K562 (cell line): ENCODE measurements at regions not wholly inside any gene's neighbourhood (a gene's known extent, or its start where the extent isn't known, plus 50 kb on each side); places are given as distances from the start of the nearest gene placed in this dataset.

Source experiments
- ATAC-seq: fragments of 200-7000 bp; cut with Tn5 transposase; 3 replicates; pipeline ENCODE4 v1.9.1; 2020; ENCODE audit warnings: moderate library complexity
- BruUV-seq: library from RNA; stranded (reverse); fragments of 400-500 nt; replicated peaks from 2 replicates; lab custom pipeline; 2021; lab: Mats Ljungman, UMichigan
- CTCF ChIA-PET: fragments of 300-600 bp; formaldehyde crosslinking; extraction: SDS; loops from one replicate; lab custom pipeline; 2021; ENCODE audit warnings: low intra/inter-chr PET ratio; lab: Yijun Ruan, JAX
- POLR2A ChIA-PET: fragments of 300-600, 350-650 bp; sonication (Branson Sonifier 250); formaldehyde crosslinking; extraction: SDS; loops from one replicate; lab custom pipeline; 2021; ENCODE audit warnings: antibody characterized with exemption, inconsistent platforms; lab: Yijun Ruan, JAX
- DNase-seq, 4 experiments: peaks; one replicate each; pipeline versions ENCODE4 v3.0.0 to v3.0.0-alpha.2; 2011 to 2018; ENCODE audit warnings: low spot score in 3 of 4, mixed read lengths in 3 of 4; ENCODE audit errors: extremely low read depth in 1 of 4
- FAIRE-seq: peaks from 2 replicates; lab custom pipeline; 2011; peaks lifted over from hg19 to GRCh38; lab: Jason Lieb, UNC
- H2AFZ ChIP-seq: 2 replicates; pipeline ENCODE4 v1.6.0; 2011; ENCODE audit warnings: low read depth, low read length, control low read depth, inconsistent platforms
- H3K27ac ChIP-seq: fragments of 200-600 bp; 3 replicates; pipeline ENCODE4 v1.8.0; 2011; ENCODE audit warnings: low read depth, mild to moderate bottlenecking, control low read depth, inconsistent platforms, low read length, moderate library complexity, mixed read lengths; ENCODE audit errors: extremely low read depth
- H3K27me3 ChIP-seq, 2 experiments: fragments of 300-600 bp in 1 of 2; 2 replicates in 1 of 2; 3 replicates in 1 of 2; pipeline versions ENCODE4 v1.6.0 to v1.8.0; 2011; ENCODE audit warnings: inconsistent platforms in 2 of 2, low read length in 2 of 2, mild to moderate bottlenecking in 1 of 2, mixed read lengths in 1 of 2, moderate library complexity in 1 of 2; ENCODE audit not compliant: control insufficient read depth in 2 of 2, insufficient read depth in 2 of 2
- H3K36me3 ChIP-seq: fragments of 300-600 bp; 3 replicates; pipeline ENCODE4 v1.8.0; 2011; ENCODE audit warnings: mild to moderate bottlenecking, low read length, inconsistent platforms; ENCODE audit not compliant: control insufficient read depth, insufficient read depth
- H3K4me1 ChIP-seq, 2 experiments: fragments of 200-600 bp in 1 of 2; replicated peaks in 1 of 2; 2 replicates in 1 of 2; 3 replicates in 1 of 2; pipeline versions ENCODE4 v1.5.1 to v1.8.0; 2011; ENCODE audit warnings: inconsistent platforms in 2 of 2, low read length in 2 of 2, mild to moderate bottlenecking in 1 of 2, mixed read lengths in 1 of 2, moderate library complexity in 1 of 2; ENCODE audit not compliant: control insufficient read depth in 2 of 2, insufficient read depth in 2 of 2
- H3K4me2 ChIP-seq: 2 replicates; pipeline ENCODE4 v1.6.1; 2011; ENCODE audit warnings: low read length, control low read depth, inconsistent platforms, mixed read lengths; ENCODE audit not compliant: insufficient read depth
- H3K4me3 ChIP-seq: fragments of 200-600 bp; sonication (generic), shearing (Covaris generic); 2 replicates; pipeline ENCODE4 v1.5.1; 2016; ENCODE audit warnings: control low read depth, inconsistent platforms
- H3K79me2 ChIP-seq: fragments of 200-600 bp; 3 replicates; pipeline ENCODE4 v1.8.0; 2011; ENCODE audit warnings: low read length, inconsistent platforms; ENCODE audit not compliant: control insufficient read depth, insufficient read depth
- H3K9ac ChIP-seq, 2 experiments: 2 replicates each; pipeline versions ENCODE4 v1.6.0 to v1.6.1; 2011; ENCODE audit warnings: low read depth in 2 of 2, low read length in 2 of 2, control low read depth in 1 of 2, inconsistent platforms in 1 of 2, mild to moderate bottlenecking in 1 of 2, mixed read lengths in 1 of 2; ENCODE audit not compliant: insufficient read depth in 1 of 2
- H3K9me1 ChIP-seq: one replicate; pipeline ENCODE4 v1.6.0; 2011; ENCODE audit warnings: inconsistent platforms, mild to moderate bottlenecking, low read length, moderate library complexity; ENCODE audit not compliant: control insufficient read depth, insufficient read depth
- H3K9me3 ChIP-seq: replicated peaks from 2 replicates; pipeline ENCODE4 v1.5.1; 2011; ENCODE audit warnings: low read depth, low read length, inconsistent platforms; ENCODE audit not compliant: control insufficient read depth, insufficient read depth
- H4K20me1 ChIP-seq: replicated peaks from 2 replicates; pipeline ENCODE4 v1.6.1; 2011; ENCODE audit warnings: low read length, inconsistent platforms, mixed read lengths; ENCODE audit not compliant: control insufficient read depth, insufficient read depth
- BCLAF1 ChIP-seq, 2 experiments: fragments of 450-650 bp in 1 of 2; IDR thresholded peaks; 2 replicates each; pipeline ENCODE4 v1.6.1; 2011 to 2017; ENCODE audit warnings: low read depth in 2 of 2, antibody characterized with exemption in 1 of 2, borderline replicate concordance in 1 of 2, low read length in 1 of 2, mild to moderate bottlenecking in 1 of 2, mixed read lengths in 1 of 2; ENCODE audit not compliant: control insufficient read depth in 1 of 2
- CEBPZ ChIP-seq: fragments of 150-350 bp; IDR thresholded peaks from 2 replicates; pipeline ENCODE4 v1.6.1; 2014; ENCODE audit warnings: low read depth, mild to moderate bottlenecking, low read length, borderline replicate concordance
- CHAMP1 ChIP-seq: fragments of 450-650 bp; IDR thresholded peaks from 2 replicates; pipeline ENCODE4 v1.6.1; 2016; ENCODE audit warnings: mild to moderate bottlenecking
- E2F6 ChIP-seq, 2 experiments: IDR thresholded peaks; 2 replicates each; pipeline ENCODE4 v1.6.1; 2011; ENCODE audit warnings: borderline replicate concordance in 1 of 2, control low read depth in 1 of 2, low read depth in 1 of 2, low read length in 1 of 2, mild to moderate bottlenecking in 1 of 2, mixed read lengths in 1 of 2, moderate library complexity in 1 of 2; ENCODE audit not compliant: insufficient read depth in 1 of 2, insufficient read length in 1 of 2, poor library complexity in 1 of 2, severe bottlenecking in 1 of 2; ENCODE audit errors: extremely low read depth in 1 of 2
- LARP7 ChIP-seq: fragments of 450-650 bp; IDR thresholded peaks from 2 replicates; pipeline ENCODE4 v1.6.1; 2016
- MNT ChIP-seq, 2 experiments: fragments of 450-650 bp; conservative IDR thresholded peaks; 2 replicates each; pipeline ENCODE4 v1.6.1; 2017; ENCODE audit warnings: mild to moderate bottlenecking in 2 of 2, moderate library complexity in 2 of 2
- SPI1 ChIP-seq: IDR thresholded peaks from 2 replicates; pipeline ENCODE4 v1.6.1; 2011; ENCODE audit warnings: low read depth, low read length, control low read depth, borderline replicate concordance
- WGBS: fragments of 100-300 bp; shearing (Covaris generic); methylation state at CpG from one replicate; pipeline ENCODE4 v1.1.6; 2016; ENCODE audit warnings: low coverage, mixed read lengths; ENCODE audit not compliant: insufficient coverage; ENCODE audit errors: missing lambda C conversion rate; 5-methylcytosine and 5-hydroxymethylcytosine counted together
- in situ Hi-C: fragments of 300-500 bp; cut with MboI; formaldehyde crosslinking; loops from 4 replicates; pipeline ENCODE4 v1.15.0; 2018; ENCODE audit warnings: inconsistent platforms, mixed read lengths
- intact Hi-C: fragments of 100-400 bp; cut with micrococcal nuclease; formaldehyde crosslinking; loops from 2 replicates; pipeline ENCODE4 v1.14.2; 2022

- BruUV-seq = no TSS peak
- Histone ChIP-seq H2AFZ (no peak overlapping the region), H3K4me3 (no peak overlapping the region), H3K27ac (no peak overlapping the region), H4K20me1 (0 out of 2 replicates have a peak, but pooled peaks cover 3% of the 10 kb centered on the region), H3K36me3 (no peaks in the 10 kb centered on the region), H3K9me3 (no peaks in the 10 kb centered on the region), H3K27me3 (no peaks in the 10 kb centered on the region; a peak in 1 of 5 replicates), H3K9me1 (no peaks in the 10 kb centered on the region), H3K4me2 (no peak overlapping the region), H3K9ac (no peak overlapping the region), H3K79me2 (no peaks in the 10 kb centered on the region), H3K4me1 (no peaks in the 10 kb centered on the region; a peak in 2 of 5 replicates)
- 21% methylated on average over 3 of the region's 3 CpGs for WGBS
- intact Hi-C loops (loop anchor here (2.0 kb wide), 1 partner anchor 35 kb away; no protein-coding TSS in a partner anchor), in situ Hi-C loops (no loop called here)
- DNase-seq = no peak
- POLR2A ChIA-PET = no interaction called here
- CTCF ChIA-PET = no interaction called here
- ATAC-seq = no peak
- FAIRE-seq = no peak
- TF ChIP-seq BCLAF1 (IDR thresholded peaks at IDR 0.05; ENCODE audit: borderline replicate concordance in 1 of 2, control insufficient read depth in 1 of 2, low read depth in 2 of 2, low read length in 1 of 2) (no peak), SPI1 (0 out of 2 replicates have a peak, but pooled peaks have one; percentile 50), CHAMP1 (no peak), E2F6 (IDR thresholded peaks at IDR 0.05; ENCODE audit: borderline replicate concordance in 1 of 2, extremely low read depth in 1 of 2, insufficient read depth in 1 of 2, insufficient read length in 1 of 2, low read depth in 1 of 2, low read length in 1 of 2, poor library complexity in 1 of 2, severe bottlenecking in 1 of 2) (no peak), MNT (conservative IDR thresholded peaks at IDR 0.05) (no peak), LARP7 (no peak), CEBPZ (no peak)
Measured at GRCh38 chr1:201750120-201750519, 78.8 kb upstream of the IPO9 start.
